ENCODE measurements at regions not wholly inside any gene's neighbourhood (a gene's known extent, or its start where the extent isn't known, plus 50 kb on each side); places are given as distances from the start of the nearest gene placed in this dataset.

DNA sequence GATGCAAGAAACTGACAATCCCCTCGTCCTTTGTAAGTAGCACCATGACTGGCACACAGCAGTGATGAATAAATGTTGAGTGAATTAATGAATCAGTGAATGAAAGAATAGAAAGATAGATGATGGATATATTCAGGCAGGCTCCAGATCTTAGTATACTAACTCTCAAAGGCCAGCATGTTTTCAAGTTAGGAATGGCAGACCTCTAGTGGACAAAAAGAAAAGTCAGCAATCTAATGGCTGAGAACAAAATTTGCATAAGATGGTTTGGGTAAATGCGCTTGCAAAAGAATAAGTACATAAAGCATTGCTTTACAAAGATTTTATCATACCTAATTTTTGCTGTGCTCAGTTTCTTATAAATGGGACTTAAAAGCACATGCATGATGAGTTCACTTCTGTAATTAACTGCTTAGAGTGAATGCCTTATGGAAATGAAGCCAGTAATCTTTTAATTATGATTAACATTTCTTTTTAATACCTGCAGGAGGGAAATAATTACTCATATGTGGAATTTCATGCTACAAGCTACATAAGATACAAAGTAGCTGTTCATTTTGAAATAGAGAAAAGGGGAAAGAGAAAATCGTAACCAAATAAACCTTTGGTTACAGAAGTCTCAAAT lies 126.9 kb upstream of the GPRIN3 start:
- Histone ChIP-seq H3K27ac (ENCODE audit: extremely low read depth, low read depth, low read length) (no peak overlapping the region), H3K4me2 (ENCODE audit: insufficient read depth, low read length) (no peak overlapping the region), H3K9ac (ENCODE audit: insufficient read depth in 1 of 2, low read depth in 2 of 2, low read length in 2 of 2) (no peak overlapping the region), H3K36me3 (ENCODE audit: control insufficient read depth, insufficient read depth, low read length) (no peaks in the 10 kb centered on the region), H3K4me3 (no peak overlapping the region), H3K79me2 (ENCODE audit: control insufficient read depth, insufficient read depth, low read length) (no peaks in the 10 kb centered on the region), H4K20me1 (replicated peaks; ENCODE audit: control insufficient read depth, insufficient read depth, low read length) (no peaks in the 10 kb centered on the region), H2AFZ (ENCODE audit: low read depth, low read length) (no peak overlapping the region), H3K9me3 (replicated peaks; ENCODE audit: control insufficient read depth, insufficient read depth, low read depth, low read length) (no peaks in the 10 kb centered on the region), H3K27me3 (ENCODE audit: control insufficient read depth in 2 of 2, insufficient read depth in 2 of 2, low read length in 2 of 2) (no peaks in the 10 kb centered on the region), H3K9me1 (ENCODE audit: control insufficient read depth, insufficient read depth, low read length) (no peaks in the 10 kb centered on the region), H3K4me1 (replicated peaks in 1 of 2; ENCODE audit: control insufficient read depth in 2 of 2, insufficient read depth in 2 of 2, low read length in 2 of 2) (no peaks in the 10 kb centered on the region)
- ChIA-PET POLR2A (no interaction called here), CTCF (ENCODE audit: low intra/inter-chr PET ratio) (interaction anchor here (0.6 to 1.7 kb wide), 3 partner anchors 17 to 276 kb away, joined by 3 to 6 read pairs (median 4); no protein-coding TSS in a partner anchor)
- WGBS (ENCODE audit: insufficient coverage, low coverage, missing lambda C conversion rate) = 2% methylated on average over 3 of the region's 3 CpGs
- in situ Hi-C loops (cut with MboI) (no loop called here), intact Hi-C loops (cut with micrococcal nuclease) (loop anchor here (5.0 to 10.0 kb wide), 3 partner anchors 207 to 470 kb away; no protein-coding TSS in a partner anchor)
- ATAC-seq (no peak; the same call in 2 of the 3 replicates), FAIRE-seq (no peak), DNase-seq (ENCODE audit: extremely low read depth in 1 of 4, low spot score in 3 of 4) (peak in 1 of 4 experiments; percentile 5)
- BruUV-seq (replicated peaks) = no TSS peak
- TF ChIP-seq, protein P1, sequence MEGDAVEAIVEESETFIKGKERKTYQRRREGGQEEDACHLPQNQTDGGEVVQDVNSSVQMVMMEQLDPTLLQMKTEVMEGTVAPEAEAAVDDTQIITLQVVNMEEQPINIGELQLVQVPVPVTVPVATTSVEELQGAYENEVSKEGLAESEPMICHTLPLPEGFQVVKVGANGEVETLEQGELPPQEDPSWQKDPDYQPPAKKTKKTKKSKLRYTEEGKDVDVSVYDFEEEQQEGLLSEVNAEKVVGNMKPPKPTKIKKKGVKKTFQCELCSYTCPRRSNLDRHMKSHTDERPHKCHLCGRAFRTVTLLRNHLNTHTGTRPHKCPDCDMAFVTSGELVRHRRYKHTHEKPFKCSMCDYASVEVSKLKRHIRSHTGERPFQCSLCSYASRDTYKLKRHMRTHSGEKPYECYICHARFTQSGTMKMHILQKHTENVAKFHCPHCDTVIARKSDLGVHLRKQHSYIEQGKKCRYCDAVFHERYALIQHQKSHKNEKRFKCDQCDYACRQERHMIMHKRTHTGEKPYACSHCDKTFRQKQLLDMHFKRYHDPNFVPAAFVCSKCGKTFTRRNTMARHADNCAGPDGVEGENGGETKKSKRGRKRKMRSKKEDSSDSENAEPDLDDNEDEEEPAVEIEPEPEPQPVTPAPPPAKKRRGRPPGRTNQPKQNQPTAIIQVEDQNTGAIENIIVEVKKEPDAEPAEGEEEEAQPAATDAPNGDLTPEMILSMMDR (IDR thresholded peaks at IDR 0.05 in 2 of 3, conservative IDR thresholded peaks at IDR 0.05 in 1 of 3; ENCODE audit: insufficient read depth in 2 of 3, low read depth in 1 of 3, low read length in 3 of 3) = peak in 2 of 3 experiments; percentile 26 to 51; a peak in 2 of 6 replicates
- TF ChIP-seq ZNF316 (IDR thresholded peaks at IDR 0.05) (peak; percentile 15; the same call in 1 of the 2 replicates), RAD21 (CRISPR knock-in tag; conservative IDR thresholded peaks at IDR 0.05 in 1 of 2, IDR thresholded peaks at IDR 0.05 in 1 of 2) (peak; percentile 67 to 74), ARID1B (IDR thresholded peaks at IDR 0.05) (no peak), DEAF1 (CRISPR knock-in tag; IDR thresholded peaks at IDR 0.05) (peak; percentile 59; the same call in 1 of the 2 replicates)
- TF ChIP-seq, protein P2, sequence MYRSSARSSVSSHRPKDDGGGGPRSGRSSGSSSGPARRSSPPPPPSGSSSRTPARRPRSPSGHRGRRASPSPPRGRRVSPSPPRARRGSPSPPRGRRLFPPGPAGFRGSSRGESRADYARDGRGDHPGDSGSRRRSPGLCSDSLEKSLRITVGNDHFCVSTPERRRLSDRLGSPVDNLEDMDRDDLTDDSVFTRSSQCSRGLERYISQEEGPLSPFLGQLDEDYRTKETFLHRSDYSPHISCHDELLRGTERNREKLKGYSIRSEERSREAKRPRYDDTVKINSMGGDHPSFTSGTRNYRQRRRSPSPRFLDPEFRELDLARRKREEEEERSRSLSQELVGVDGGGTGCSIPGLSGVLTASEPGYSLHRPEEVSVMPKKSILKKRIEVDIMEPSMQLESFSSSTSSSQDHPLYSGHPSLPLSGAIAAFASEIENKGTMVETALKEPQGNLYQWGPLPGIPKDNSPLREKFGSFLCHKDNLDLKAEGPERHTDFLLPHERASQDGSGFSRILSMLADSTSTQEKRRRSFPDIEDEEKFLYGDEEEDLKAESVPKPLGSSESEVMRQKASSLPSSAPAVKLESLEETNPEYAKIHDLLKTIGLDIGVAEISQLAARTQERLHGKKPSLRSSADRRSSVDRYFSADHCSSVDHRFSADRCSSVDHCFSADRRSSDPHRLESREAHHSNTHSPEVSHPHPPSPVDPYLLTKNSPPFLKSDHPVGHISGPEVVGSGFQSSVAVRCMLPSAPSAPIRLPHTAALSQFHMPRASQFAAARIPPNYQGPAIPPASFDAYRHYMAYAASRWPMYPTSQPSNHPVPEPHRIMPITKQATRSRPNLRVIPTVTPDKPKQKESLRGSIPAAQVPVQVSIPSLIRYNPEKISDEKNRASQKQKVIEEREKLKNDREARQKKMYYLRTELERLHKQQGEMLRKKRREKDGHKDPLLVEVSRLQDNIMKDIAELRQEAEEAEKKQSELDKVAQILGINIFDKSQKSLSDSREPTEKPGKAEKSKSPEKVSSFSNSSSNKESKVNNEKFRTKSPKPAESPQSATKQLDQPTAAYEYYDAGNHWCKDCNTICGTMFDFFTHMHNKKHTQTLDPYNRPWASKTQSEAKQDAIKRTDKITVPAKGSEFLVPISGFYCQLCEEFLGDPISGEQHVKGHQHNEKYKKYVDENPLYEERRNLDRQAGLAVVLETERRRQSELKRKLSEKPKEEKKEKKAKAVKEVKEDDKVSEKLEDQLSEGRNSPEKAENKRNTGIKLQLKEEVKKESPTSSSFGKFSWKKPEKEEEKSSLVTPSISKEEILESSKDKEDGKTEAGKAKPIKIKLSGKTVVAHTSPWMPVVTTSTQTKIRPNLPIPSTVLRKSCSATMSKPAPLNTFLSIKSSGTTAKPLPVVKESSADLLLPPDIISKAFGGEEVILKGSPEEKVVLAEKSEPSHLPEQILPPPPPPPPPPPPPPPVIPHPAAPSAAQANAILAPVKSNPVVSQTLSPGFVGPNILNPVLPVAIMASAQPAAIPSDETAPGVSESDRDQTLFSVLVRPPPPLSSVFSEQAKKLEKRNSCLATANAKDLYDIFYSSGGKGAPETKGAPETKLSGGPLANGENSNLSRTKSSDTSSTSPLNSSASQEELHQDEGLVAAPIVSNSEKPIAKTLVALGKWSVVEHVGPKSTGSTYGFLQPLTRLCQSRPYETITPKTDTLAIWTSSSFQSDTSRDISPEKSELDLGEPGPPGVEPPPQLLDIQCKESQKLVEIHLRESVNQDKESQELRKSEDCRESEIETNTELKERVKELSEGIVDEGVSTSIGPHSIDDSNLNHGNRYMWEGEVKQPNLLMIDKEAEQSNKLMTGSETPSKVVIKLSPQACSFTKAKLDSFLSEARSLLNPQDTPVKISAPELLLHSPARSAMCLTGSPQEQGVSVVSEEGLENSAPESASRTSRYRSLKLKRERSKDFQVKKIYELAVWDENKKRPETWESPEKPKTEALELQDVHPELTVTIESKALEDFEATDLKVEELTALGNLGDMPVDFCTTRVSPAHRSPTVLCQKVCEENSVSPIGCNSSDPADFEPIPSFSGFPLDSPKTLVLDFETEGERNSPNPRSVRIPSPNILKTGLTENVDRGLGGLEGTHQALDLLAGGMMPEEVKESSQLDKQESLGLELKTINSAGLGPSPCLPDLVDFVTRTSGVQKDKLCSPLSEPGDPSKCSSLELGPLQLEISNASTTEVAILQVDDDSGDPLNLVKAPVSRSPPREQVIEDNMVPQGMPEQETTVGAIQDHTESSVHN (IDR thresholded peaks at IDR 0.05; ENCODE audit: borderline replicate concordance in 1 of 2, low read depth in 1 of 2) = no peak
